ENCODE measurements at regions not wholly inside any gene's neighbourhood (a gene's known extent, or its start where the extent isn't known, plus 50 kb on each side); places are given as distances from the start of the nearest gene placed in this dataset.

DNA sequence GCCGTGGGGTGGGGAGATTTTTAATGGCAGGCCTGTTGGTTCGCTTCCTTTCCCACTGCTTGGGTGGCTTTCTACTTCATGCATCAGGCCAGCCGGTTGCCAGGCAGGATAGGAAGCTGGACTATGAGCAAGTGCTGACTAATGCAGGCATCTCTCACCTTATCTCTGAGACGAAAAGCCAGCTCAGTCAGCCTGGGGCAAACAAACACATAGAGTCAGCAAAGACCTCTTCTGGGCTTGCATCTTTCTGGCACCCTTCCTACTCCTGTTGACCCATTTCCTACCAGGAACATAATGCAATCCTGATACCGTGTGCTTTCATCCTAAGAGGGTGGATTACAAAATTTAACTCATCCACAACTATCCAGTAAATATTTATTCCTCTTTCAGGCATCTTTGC, 416.6 kb upstream of the MEX3C start:
- TF ChIP-seq, protein P1, sequence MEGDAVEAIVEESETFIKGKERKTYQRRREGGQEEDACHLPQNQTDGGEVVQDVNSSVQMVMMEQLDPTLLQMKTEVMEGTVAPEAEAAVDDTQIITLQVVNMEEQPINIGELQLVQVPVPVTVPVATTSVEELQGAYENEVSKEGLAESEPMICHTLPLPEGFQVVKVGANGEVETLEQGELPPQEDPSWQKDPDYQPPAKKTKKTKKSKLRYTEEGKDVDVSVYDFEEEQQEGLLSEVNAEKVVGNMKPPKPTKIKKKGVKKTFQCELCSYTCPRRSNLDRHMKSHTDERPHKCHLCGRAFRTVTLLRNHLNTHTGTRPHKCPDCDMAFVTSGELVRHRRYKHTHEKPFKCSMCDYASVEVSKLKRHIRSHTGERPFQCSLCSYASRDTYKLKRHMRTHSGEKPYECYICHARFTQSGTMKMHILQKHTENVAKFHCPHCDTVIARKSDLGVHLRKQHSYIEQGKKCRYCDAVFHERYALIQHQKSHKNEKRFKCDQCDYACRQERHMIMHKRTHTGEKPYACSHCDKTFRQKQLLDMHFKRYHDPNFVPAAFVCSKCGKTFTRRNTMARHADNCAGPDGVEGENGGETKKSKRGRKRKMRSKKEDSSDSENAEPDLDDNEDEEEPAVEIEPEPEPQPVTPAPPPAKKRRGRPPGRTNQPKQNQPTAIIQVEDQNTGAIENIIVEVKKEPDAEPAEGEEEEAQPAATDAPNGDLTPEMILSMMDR (IDR thresholded peaks at IDR 0.05), result no peak

DNA sequence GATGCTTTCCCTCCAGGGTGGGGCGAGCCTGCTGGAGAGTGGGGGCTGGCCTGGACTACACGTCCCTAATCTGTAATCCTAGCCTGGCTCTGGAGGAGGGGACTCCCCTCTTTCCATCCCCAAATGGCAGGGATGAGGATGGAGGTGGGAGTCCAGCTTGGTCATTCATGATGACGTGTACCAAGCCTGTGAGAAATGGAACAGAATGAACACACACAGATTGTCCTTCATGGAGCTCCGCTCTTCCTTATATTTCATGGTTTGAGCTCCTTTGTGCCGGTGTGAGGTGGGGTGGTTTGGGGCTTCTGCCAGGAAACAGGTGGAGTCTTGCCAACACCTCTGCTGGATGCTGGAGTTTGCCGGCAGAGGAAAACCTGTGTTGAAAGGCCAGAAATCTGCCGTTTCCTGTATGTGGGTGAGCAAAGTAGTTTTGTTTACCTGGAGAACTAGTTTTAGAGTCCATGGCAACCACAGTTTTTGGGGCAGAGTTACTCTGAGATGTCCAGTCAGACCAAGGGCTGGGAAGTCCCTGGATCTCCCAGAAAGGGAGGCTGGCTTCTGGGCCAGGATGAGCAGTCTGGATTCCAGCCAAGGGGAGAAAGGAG, 417.6 kb upstream of the MEX3C start:
- TF ChIP-seq, protein P1 (IDR thresholded peaks at IDR 0.05), result no peak

DNA sequence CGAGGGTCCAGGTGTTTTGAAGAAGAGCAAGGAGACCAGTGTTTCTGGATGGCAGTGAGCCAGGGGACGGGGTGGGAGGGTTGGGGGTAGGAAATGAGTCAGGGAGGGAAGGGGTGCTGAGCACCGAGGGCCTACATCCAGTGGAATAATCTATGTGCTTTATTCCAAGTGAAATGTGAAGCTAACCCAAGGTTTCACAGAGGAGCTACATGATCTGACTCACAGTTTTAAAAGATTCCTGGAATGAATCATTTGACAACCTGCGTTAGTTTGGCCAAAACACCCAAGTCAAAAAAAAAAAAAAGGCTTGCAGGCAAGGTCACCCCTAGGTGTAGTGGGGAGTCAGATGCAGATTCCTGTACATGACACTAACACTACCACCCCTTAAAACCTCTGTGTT, 419.7 kb upstream of the MEX3C start:
- TF ChIP-seq, protein P1 (IDR thresholded peaks at IDR 0.05), result no peak

DNA sequence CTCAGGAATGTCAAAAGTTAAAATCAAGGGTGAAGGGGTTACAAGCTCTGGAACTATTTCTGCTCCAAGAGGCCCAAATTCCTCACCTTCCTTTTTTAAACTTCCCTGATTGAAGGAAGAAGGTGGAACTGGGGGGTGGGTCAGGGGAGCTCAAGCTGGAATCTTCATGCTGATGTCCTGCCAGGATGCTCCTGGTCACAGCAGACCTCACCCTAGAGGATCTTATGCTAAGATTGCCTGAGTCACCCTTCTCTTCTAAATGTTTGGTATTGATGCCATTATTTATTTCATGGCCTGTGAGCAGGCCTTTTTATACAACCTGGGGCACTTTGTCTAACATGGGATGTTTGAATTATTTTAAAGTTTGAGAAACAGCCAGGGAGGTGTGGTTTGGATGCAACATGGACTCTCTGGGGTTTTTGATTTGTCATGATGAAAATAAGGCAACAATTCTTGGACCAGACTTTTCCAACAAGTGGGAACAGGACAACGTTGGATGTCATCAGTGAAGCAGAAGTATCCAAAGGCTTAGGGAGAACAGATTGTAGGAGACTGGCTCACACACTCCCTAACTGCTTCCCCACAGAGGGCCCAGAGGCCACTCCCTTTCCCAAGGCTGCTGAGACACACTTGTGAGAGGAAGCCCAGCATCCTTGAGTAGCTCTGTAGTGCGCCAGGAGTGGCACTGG, 420.2 kb upstream of the MEX3C start:
- TF ChIP-seq, protein P1 (IDR thresholded peaks at IDR 0.05), result no peak

DNA sequence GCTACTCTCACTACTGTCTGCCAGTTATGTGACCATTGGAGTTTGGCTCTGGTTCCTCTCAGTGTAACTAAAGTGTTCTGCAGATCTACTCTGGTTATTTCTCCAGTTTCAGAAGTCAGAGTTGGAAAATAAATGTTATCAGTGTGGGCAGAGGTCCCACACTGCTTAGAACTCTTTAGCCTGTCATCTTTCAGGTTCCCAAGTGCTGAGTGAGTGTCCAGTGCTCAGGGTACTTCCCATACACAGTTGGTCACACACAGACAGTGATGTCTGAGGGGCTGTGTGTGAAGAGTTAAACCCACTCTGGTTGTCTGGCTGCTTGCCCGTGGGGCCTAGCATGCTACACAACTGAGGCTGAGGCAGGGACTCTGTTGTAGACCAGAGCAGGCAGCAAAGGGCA, 421.8 kb upstream of the MEX3C start:
- TF ChIP-seq, protein P1 (IDR thresholded peaks at IDR 0.05), result no peak

DNA sequence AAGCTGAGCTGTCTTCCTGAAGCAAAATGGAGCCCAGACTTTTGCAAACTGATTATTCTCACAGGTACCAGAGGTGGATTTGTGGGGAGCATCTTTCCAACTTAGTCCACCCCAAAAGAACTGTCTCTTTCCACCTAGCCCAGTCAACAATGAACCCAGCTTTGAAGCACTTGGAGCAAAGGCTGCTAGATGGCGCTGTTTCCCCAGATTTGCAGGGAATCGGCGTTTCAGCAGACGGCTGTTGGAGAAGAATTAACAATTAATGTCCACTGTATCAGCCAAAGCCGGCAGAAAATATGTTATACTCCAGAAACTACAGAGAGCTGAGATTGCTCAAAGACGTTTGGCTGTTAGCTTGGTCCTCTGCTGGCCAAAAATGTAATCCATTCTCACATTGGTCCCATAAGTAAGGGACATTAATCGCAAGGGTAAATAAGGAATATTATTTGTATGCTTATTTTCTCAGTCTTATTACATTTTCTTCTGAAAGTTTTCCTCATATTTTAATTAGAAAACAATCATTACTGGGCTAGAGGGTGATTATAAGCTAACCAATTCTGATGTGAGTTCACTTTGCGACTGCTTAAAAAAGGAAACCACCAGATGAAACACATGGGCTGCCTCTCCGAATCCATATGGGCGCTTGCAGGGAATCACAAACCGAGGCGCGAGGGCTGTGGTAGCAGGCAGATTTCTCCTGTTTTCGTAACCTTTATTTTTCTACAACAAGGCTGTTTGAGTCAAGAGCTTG, 423.8 kb upstream of the MEX3C start:
- TF ChIP-seq, protein P1 (IDR thresholded peaks at IDR 0.05), result peak; percentile 93

DNA sequence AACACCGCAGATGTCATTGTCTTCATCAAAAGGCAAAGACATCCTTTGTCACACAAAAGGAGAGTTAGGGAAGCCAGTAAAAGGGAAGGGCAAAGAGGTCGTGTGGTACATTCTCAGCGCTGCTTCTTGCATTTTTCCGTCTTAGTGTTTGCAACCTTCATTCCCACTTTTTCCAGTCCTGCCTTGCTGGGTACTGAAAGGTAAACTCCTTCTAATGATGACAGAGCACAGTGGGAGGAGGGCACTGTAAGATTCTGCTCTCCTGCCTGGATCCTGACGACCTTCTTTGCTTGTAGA, 424.3 kb upstream of the MEX3C start:
- TF ChIP-seq, protein P1 (IDR thresholded peaks at IDR 0.05), result no peak

Measured in LNCAP (cell line).